D721Med (cell line): ENCODE measurements at regions not wholly inside any gene's neighbourhood (a gene's known extent, or its start where the extent isn't known, plus 50 kb on each side); places are given as distances from the start of the nearest gene placed in this dataset.

Source experiments
- DNase-seq: peaks from one replicate; pipeline ENCODE4 v3.0.0; 2011; ENCODE audit warnings: low spot score; ENCODE audit not compliant: insufficient read length
- FAIRE-seq: peaks from 2 replicates; lab custom pipeline; 2011; peaks lifted over from hg19 to GRCh38; lab: Jason Lieb, UNC
- CTCF ChIP-seq: IDR thresholded peaks from 2 replicates; pipeline ENCODE4 v1.5.1; 2012; ENCODE audit warnings: mild to moderate bottlenecking, control low read depth; ENCODE audit not compliant: insufficient read depth; ENCODE audit errors: missing control alignments

- FAIRE-seq (no peak), DNase-seq (no peak)
- no peak for TF ChIP-seq CTCF
Measured at GRCh38 chr3:82790307-82791097, 1029.1 kb upstream of the GBE1 start.

DNA sequence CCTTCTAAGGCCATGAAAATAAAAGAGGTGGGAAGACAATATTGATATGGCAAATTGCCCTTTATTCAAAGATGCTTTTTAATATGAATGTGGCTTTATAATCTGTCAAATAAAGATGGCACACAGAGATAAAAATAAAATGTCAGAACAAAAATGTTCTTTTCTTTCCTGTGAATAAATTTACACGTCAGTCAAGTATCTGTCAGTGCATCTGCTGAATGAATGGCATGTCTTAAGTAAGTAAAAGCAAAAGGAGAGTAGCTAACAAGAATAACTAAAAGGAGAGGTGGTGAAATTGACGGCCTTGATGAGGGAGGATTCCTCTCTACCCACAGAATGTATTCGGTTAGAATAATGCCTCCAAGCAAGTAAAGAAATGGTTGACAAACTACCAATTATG lies 1021.7 kb upstream of the GBE1 start:
- no peak for DNase-seq
- TF ChIP-seq CTCF: no peak
- FAIRE-seq: no peak

- no peak for TF ChIP-seq CTCF
- DNase-seq: no peak
- no peak for FAIRE-seq
Measured at GRCh38 chr3:82773207-82773606, 1011.8 kb upstream of the GBE1 start.

- FAIRE-seq: no peak
- no peak for DNase-seq
- TF ChIP-seq CTCF: no peak
Measured at GRCh38 chr3:82764521-82764920, 1003.1 kb upstream of the GBE1 start.

GRCh38 chr3:82761858-82762257 lies 1000.4 kb upstream of the GBE1 start:
- DNase-seq (no peak), FAIRE-seq (no peak)
- no peak for TF ChIP-seq CTCF

GRCh38 chr3:82745544-82745943 lies 984.1 kb upstream of the GBE1 start:
- no peak for TF ChIP-seq CTCF
- FAIRE-seq: no peak

DNA sequence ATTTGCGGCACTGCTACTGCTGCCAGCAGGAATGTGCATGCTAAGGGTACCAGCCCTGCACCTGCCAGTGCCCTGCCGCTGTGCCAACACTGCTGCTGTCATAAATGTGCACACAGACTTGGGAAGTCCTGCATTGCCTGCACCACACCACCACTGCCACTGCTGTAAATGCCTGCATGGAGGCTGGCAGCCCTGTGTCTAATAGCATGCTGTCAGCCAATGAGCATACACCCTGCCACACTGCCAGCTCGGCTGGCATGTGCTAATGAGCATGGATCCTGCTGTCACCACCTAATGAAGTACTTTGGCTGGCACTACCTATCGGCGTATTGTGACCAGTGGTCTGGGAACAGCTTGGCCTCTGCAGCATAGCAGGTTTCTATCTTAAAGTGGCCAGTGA lies 981.8 kb upstream of the GBE1 start:
- DNase-seq (no peak), FAIRE-seq (no peak)
- no peak for TF ChIP-seq CTCF

More at GRCh38 chr3:82745544-82745943, 984.1 kb upstream of the GBE1 start:
- no peak for DNase-seq
